GM12891 (cell line): ENCODE measurements at regions not wholly inside any gene's neighbourhood (a gene's known extent, or its start where the extent isn't known, plus 50 kb on each side); places are given as distances from the start of the nearest gene placed in this dataset.

Experiments used
- DNase-seq: peaks from one replicate; pipeline ENCODE4 v3.0.0; 2011; ENCODE audit warnings: low spot score; ENCODE audit not compliant: insufficient read length
- FAIRE-seq: peaks from 2 replicates; lab custom pipeline; 2011; peaks lifted over from hg19 to GRCh38; lab: Jason Lieb, UNC
- PAX5 ChIP-seq: IDR thresholded peaks from 2 replicates; pipeline ENCODE4 v1.6.1; 2011; ENCODE audit warnings: low read length, moderate library complexity, mild to moderate bottlenecking; ENCODE audit not compliant: insufficient read depth, severe bottlenecking
- POLR2A ChIP-seq: IDR thresholded peaks from 2 replicates; pipeline ENCODE4 v1.6.1; 2011; ENCODE audit warnings: low read depth, low read length, control low read depth
- POLR2AphosphoS5 ChIP-seq: IDR thresholded peaks from 2 replicates; pipeline ENCODE4 v1.6.1; 2011; ENCODE audit warnings: low read depth, low read length, control low read depth
- POU2F2 ChIP-seq: IDR thresholded peaks from 2 replicates; pipeline ENCODE4 v1.6.1; 2011; ENCODE audit warnings: low read depth, mild to moderate bottlenecking, control low read depth, low read length, moderate library complexity
- SPI1 ChIP-seq: IDR thresholded peaks from 2 replicates; pipeline ENCODE4 v1.6.1; 2011; ENCODE audit warnings: low read depth, low read length, control low read depth
- TAF1 ChIP-seq: IDR thresholded peaks from 2 replicates; pipeline ENCODE4 v1.6.1; 2011; ENCODE audit warnings: low read depth, low read length, control low read depth

GRCh38 chr2:82246220-82246775 lies 1941.7 kb upstream of the LRRTM1 start:
- FAIRE-seq: no peak
- DNase-seq: no peak
- no peak for TF ChIP-seq POU2F2
- no peak for TF ChIP-seq SPI1
- TF ChIP-seq PAX5: no peak
- no peak for TF ChIP-seq POLR2A

GRCh38 chr2:82239176-82239575 lies 1934.6 kb upstream of the LRRTM1 start:
- TF ChIP-seq PAX5 (no peak), TAF1 (no peak), POU2F2 (no peak), POLR2AphosphoS5 (no peak), POLR2A (no peak), SPI1 (no peak)
- FAIRE-seq: no peak
- DNase-seq: no peak

GRCh38 chr2:82237994-82238662 lies 1933.6 kb upstream of the LRRTM1 start:
- no peak for FAIRE-seq
- no peak for DNase-seq
- no peak for TF ChIP-seq POU2F2
- TF ChIP-seq PAX5: no peak
- no peak for TF ChIP-seq TAF1
- TF ChIP-seq POLR2A: no peak
- TF ChIP-seq POLR2AphosphoS5: no peak
- no peak for TF ChIP-seq SPI1

GRCh38 chr2:82234283-82234874 lies 1929.8 kb upstream of the LRRTM1 start:
- no peak for DNase-seq
- no peak for FAIRE-seq
- TF ChIP-seq POU2F2 (no peak), TAF1 (no peak), PAX5 (no peak), POLR2A (no peak), SPI1 (no peak), POLR2AphosphoS5 (no peak)

- TF ChIP-seq TAF1: no peak
- TF ChIP-seq POLR2A: no peak
- DNase-seq (no peak), FAIRE-seq (no peak)
Observed at GRCh38 chr2:82233806-82234205, 1929.3 kb upstream of the LRRTM1 start.

- no peak for TF ChIP-seq TAF1
- no peak for TF ChIP-seq PAX5
- no peak for TF ChIP-seq POLR2A
- no peak for TF ChIP-seq POLR2AphosphoS5
- no peak for TF ChIP-seq POU2F2
- no peak for TF ChIP-seq SPI1
- DNase-seq (no peak), FAIRE-seq (no peak)
Observed at GRCh38 chr2:82230406-82230805, 1925.9 kb upstream of the LRRTM1 start.

GRCh38 chr2:82226441-82226840 lies 1921.9 kb upstream of the LRRTM1 start:
- DNase-seq: no peak
- no peak for FAIRE-seq
- no peak for TF ChIP-seq PAX5
- no peak for TF ChIP-seq POLR2AphosphoS5
- no peak for TF ChIP-seq TAF1
- TF ChIP-seq POLR2A: no peak
- TF ChIP-seq POU2F2: no peak
- no peak for TF ChIP-seq SPI1

- TF ChIP-seq SPI1 (no peak), POU2F2 (no peak), POLR2AphosphoS5 (no peak), PAX5 (no peak), TAF1 (no peak), POLR2A (no peak)
- DNase-seq: no peak
- FAIRE-seq: no peak
Observed at GRCh38 chr2:82224301-82224940, 1919.9 kb upstream of the LRRTM1 start.

GRCh38 chr2:82215212-82215611 lies 1910.7 kb upstream of the LRRTM1 start:
- FAIRE-seq: no peak
- TF ChIP-seq POLR2AphosphoS5: no peak
- no peak for TF ChIP-seq TAF1
- no peak for TF ChIP-seq SPI1
- TF ChIP-seq PAX5: no peak
- no peak for TF ChIP-seq POLR2A
- no peak for TF ChIP-seq POU2F2
- no peak for DNase-seq

- FAIRE-seq: no peak
- no peak for DNase-seq
- TF ChIP-seq POLR2AphosphoS5 (no peak), POU2F2 (no peak), PAX5 (no peak), POLR2A (no peak), SPI1 (no peak), TAF1 (no peak)
Observed at GRCh38 chr2:82199493-82199852, 1894.9 kb upstream of the LRRTM1 start.
